ENCODE measurements at regions not wholly inside any gene's neighbourhood (a gene's known extent, or its start where the extent isn't known, plus 50 kb on each side); places are given as distances from the start of the nearest gene placed in this dataset.

DNA sequence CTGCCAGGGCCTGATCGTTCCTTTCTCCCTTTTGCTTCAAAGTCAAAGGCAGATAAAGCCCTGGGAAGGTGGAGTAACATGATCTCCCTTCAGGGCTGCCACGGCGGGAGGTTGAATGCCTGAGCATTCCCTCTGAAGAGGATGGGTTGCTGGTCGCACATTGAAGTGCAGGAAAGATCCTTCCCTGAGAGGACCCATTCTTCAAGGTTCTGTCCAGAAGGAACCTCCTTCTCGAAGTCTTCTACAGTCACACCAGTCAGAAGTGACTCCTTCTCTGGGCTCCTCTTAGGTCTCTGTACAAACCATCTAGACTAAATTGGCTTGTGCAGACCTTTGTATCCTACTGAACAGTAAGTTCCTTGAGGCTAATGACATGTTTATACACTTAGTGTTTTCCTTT is 192.6 kb upstream of the VGLL2 start (continued):
- TF ChIP-seq, protein P1, sequence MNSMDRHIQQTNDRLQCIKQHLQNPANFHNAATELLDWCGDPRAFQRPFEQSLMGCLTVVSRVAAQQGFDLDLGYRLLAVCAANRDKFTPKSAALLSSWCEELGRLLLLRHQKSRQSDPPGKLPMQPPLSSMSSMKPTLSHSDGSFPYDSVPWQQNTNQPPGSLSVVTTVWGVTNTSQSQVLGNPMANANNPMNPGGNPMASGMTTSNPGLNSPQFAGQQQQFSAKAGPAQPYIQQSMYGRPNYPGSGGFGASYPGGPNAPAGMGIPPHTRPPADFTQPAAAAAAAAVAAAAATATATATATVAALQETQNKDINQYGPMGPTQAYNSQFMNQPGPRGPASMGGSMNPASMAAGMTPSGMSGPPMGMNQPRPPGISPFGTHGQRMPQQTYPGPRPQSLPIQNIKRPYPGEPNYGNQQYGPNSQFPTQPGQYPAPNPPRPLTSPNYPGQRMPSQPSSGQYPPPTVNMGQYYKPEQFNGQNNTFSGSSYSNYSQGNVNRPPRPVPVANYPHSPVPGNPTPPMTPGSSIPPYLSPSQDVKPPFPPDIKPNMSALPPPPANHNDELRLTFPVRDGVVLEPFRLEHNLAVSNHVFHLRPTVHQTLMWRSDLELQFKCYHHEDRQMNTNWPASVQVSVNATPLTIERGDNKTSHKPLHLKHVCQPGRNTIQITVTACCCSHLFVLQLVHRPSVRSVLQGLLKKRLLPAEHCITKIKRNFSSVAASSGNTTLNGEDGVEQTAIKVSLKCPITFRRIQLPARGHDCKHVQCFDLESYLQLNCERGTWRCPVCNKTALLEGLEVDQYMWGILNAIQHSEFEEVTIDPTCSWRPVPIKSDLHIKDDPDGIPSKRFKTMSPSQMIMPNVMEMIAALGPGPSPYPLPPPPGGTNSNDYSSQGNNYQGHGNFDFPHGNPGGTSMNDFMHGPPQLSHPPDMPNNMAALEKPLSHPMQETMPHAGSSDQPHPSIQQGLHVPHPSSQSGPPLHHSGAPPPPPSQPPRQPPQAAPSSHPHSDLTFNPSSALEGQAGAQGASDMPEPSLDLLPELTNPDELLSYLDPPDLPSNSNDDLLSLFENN (IDR thresholded peaks at IDR 0.05; ENCODE audit: low read depth in 2 of 2, low read length in 2 of 2): no peak
- TF ChIP-seq ZKSCAN8 (CRISPR knock-in tag; IDR thresholded peaks at IDR 0.05): no peak
- TF ChIP-seq, protein P2, sequence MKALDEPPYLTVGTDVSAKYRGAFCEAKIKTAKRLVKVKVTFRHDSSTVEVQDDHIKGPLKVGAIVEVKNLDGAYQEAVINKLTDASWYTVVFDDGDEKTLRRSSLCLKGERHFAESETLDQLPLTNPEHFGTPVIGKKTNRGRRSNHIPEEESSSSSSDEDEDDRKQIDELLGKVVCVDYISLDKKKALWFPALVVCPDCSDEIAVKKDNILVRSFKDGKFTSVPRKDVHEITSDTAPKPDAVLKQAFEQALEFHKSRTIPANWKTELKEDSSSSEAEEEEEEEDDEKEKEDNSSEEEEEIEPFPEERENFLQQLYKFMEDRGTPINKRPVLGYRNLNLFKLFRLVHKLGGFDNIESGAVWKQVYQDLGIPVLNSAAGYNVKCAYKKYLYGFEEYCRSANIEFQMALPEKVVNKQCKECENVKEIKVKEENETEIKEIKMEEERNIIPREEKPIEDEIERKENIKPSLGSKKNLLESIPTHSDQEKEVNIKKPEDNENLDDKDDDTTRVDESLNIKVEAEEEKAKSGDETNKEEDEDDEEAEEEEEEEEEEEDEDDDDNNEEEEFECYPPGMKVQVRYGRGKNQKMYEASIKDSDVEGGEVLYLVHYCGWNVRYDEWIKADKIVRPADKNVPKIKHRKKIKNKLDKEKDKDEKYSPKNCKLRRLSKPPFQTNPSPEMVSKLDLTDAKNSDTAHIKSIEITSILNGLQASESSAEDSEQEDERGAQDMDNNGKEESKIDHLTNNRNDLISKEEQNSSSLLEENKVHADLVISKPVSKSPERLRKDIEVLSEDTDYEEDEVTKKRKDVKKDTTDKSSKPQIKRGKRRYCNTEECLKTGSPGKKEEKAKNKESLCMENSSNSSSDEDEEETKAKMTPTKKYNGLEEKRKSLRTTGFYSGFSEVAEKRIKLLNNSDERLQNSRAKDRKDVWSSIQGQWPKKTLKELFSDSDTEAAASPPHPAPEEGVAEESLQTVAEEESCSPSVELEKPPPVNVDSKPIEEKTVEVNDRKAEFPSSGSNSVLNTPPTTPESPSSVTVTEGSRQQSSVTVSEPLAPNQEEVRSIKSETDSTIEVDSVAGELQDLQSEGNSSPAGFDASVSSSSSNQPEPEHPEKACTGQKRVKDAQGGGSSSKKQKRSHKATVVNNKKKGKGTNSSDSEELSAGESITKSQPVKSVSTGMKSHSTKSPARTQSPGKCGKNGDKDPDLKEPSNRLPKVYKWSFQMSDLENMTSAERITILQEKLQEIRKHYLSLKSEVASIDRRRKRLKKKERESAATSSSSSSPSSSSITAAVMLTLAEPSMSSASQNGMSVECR (CRISPR knock-in tag; IDR thresholded peaks at IDR 0.05): no peak
- no peak for TF ChIP-seq KLF1 (tag; IDR thresholded peaks at IDR 0.05)
- TF ChIP-seq SMAD4 (CRISPR knock-in tag; conservative IDR thresholded peaks at IDR 0.05): no peak
- TF ChIP-seq CEBPG (CRISPR knock-in tag; IDR thresholded peaks at IDR 0.05): no peak
- no peak for TF ChIP-seq CEBPG (tag; conservative IDR thresholded peaks at IDR 0.05 in 1 of 2, IDR thresholded peaks at IDR 0.05 in 1 of 2)
- no peak for TF ChIP-seq CBX5 (IDR thresholded peaks at IDR 0.05; ENCODE audit: borderline replicate concordance, low read depth)
- no peak for TF ChIP-seq SRSF1 (IDR thresholded peaks at IDR 0.05; ENCODE audit: low read depth, low read length)
- no peak for TF ChIP-seq BHLHE40 (IDR thresholded peaks at IDR 0.05; ENCODE audit: low read length)
